HepG2 (cell line): ENCODE measurements at regions not wholly inside any gene's neighbourhood (a gene's known extent, or its start where the extent isn't known, plus 50 kb on each side); places are given as distances from the start of the nearest gene placed in this dataset.
A peak's percentile ranks its signal among the peaks of the same experiment; 100 is the strongest.

ENCODE experiments used
- ATAC-seq: fragments of 200-7000 bp; cut with Tn5 transposase; 3 replicates; pipeline ENCODE4 v1.9.1; 2020; ENCODE audit warnings: mild to moderate bottlenecking, moderate library complexity
- BruUV-seq: library from RNA; stranded (reverse); fragments of 400-500 nt; replicated peaks from 2 replicates; lab custom pipeline; 2021; lab: Mats Ljungman, UMichigan
- CTCF ChIA-PET: fragments of 300-600 bp; formaldehyde crosslinking; extraction: SDS; loops from one replicate; lab custom pipeline; 2021; ENCODE audit warnings: low total read pairs, inconsistent platforms, low intra/inter-chr PET ratio; lab: Yijun Ruan, JAX
- POLR2A ChIA-PET: fragments of 350-600 bp; sonication (Branson Sonifier 250); formaldehyde crosslinking; loops from one replicate; lab custom pipeline; 2020; ENCODE audit warnings: antibody characterized with exemption, inconsistent platforms; lab: Yijun Ruan, JAX
- DNase-seq: peaks from one replicate; pipeline ENCODE4 v3.0.0-alpha.2; 2015; ENCODE audit warnings: low spot score
- FAIRE-seq: peaks from 3 replicates; lab custom pipeline; 2011; peaks lifted over from hg19 to GRCh38; lab: Jason Lieb, UNC
- H2AFZ ChIP-seq: one replicate; pipeline ENCODE4 v1.6.1; 2011; ENCODE audit warnings: low read length, inconsistent platforms
- H3K27ac ChIP-seq: fragments of 300-600 bp; 3 replicates; pipeline ENCODE4 v1.8.0; 2011; ENCODE audit warnings: mixed run types, mild to moderate bottlenecking, mixed read lengths, low read length, inconsistent platforms; ENCODE audit not compliant: insufficient read depth; ENCODE audit errors: extremely low read length
- H3K27me3 ChIP-seq, 2 experiments: fragments of 200-600 bp in 1 of 2; 2 replicates in 1 of 2; 3 replicates in 1 of 2; pipeline versions ENCODE4 v1.6.0 to v1.8.0; 2011; ENCODE audit warnings: low read length in 2 of 2, mild to moderate bottlenecking in 2 of 2, moderate library complexity in 2 of 2, inconsistent platforms in 1 of 2; ENCODE audit not compliant: insufficient read depth in 2 of 2, control insufficient read depth in 1 of 2
- H3K36me3 ChIP-seq, 2 experiments: fragments of 200-600 bp in 1 of 2; replicated peaks in 1 of 2; 2 replicates in 1 of 2; 3 replicates in 1 of 2; pipeline versions ENCODE4 v1.5.1 to v1.8.0; 2011; ENCODE audit warnings: low read length in 2 of 2, inconsistent platforms in 1 of 2; ENCODE audit not compliant: insufficient read depth in 2 of 2, control insufficient read depth in 1 of 2
- H3K4me1 ChIP-seq: 2 replicates; pipeline ENCODE4 v1.5.1; 2012; ENCODE audit warnings: low read length, inconsistent platforms; ENCODE audit not compliant: insufficient read depth
- H3K4me2 ChIP-seq: 2 replicates; pipeline ENCODE4 v1.6.0; 2011; ENCODE audit warnings: low read depth, low read length, inconsistent platforms
- H3K4me3 ChIP-seq, 3 experiments: fragments of 200-600 bp in 1 of 3; sonication (generic), shearing (Covaris generic) in 1 of 3; replicated peaks in 1 of 3; 2 replicates each; pipeline ENCODE4 v1.5.1; 2011 to 2016; ENCODE audit warnings: low read length in 3 of 3, inconsistent platforms in 2 of 3, low read depth in 2 of 3, mild to moderate bottlenecking in 2 of 3, control low read depth in 1 of 3, mixed read lengths in 1 of 3; ENCODE audit not compliant: insufficient read depth in 1 of 3
- H3K79me2 ChIP-seq: one replicate; pipeline ENCODE4 v1.6.1; 2011; ENCODE audit warnings: low read length, inconsistent platforms; ENCODE audit not compliant: insufficient read depth
- H3K9ac ChIP-seq: 2 replicates; pipeline ENCODE4 v1.6.0; 2011; ENCODE audit warnings: mild to moderate bottlenecking, low read depth, low read length, inconsistent platforms; ENCODE audit not compliant: insufficient read depth
- H3K9me3 ChIP-seq: 2 replicates; pipeline ENCODE4 v1.5.1; 2012; ENCODE audit warnings: mild to moderate bottlenecking, low read length
- H4K20me1 ChIP-seq: 2 replicates; pipeline ENCODE4 v1.6.0; 2011; ENCODE audit warnings: inconsistent platforms, mild to moderate bottlenecking, low read length, moderate library complexity; ENCODE audit not compliant: insufficient read depth
- ELF1 ChIP-seq: sonication (generic); formaldehyde crosslinking; IDR thresholded peaks from 2 replicates; pipeline ENCODE4 v1.4.0; 2020; ENCODE audit warnings: missing genetic modification reagents
- FOSL1 ChIP-seq: sonication (generic); formaldehyde crosslinking; IDR thresholded peaks from 2 replicates; pipeline ENCODE4 v1.9.0; 2021; ENCODE audit warnings: missing genetic modification reagents, borderline replicate concordance
- LCORL ChIP-seq, 2 experiments: fragments of 450-650 bp in 1 of 2; sonication (generic) in 1 of 2; formaldehyde crosslinking in 1 of 2; IDR thresholded peaks; 2 replicates each; pipeline versions ENCODE4 v1.5.0 to v1.6.1; 2017 to 2020; ENCODE audit warnings: antibody characterized with exemption in 1 of 2, missing genetic modification reagents in 1 of 2
- ZNF44 ChIP-seq: sonication (generic); formaldehyde crosslinking; IDR thresholded peaks from 2 replicates; pipeline ENCODE4 v1.5.1; 2020; ENCODE audit warnings: mild to moderate bottlenecking, missing genetic modification reagents
- ZNF550 ChIP-seq: sonication (generic); formaldehyde crosslinking; IDR thresholded peaks from 2 replicates; pipeline ENCODE4 v1.4.0; 2020; ENCODE audit warnings: mild to moderate bottlenecking, missing genetic modification reagents, borderline replicate concordance
- ZNF644 ChIP-seq: IDR thresholded peaks from 2 replicates; pipeline ENCODE4 v1.6.1; 2016; ENCODE audit warnings: low read depth
- ZNF780A ChIP-seq: sonication (generic); formaldehyde crosslinking; IDR thresholded peaks from 2 replicates; pipeline ENCODE4 v1.8.0; 2022; ENCODE audit warnings: mild to moderate bottlenecking, missing genetic modification reagents, moderate library complexity
- WGBS: methylation state at CpG from one replicate; pipeline ENCODE4 v1.1.6; 2017; ENCODE audit warnings: low lambda C conversion rate; 5-methylcytosine and 5-hydroxymethylcytosine counted together
- in situ Hi-C: cut with HindIII; loops from 2 replicates; pipeline ENCODE4 v1.10.0; 2017; ENCODE audit warnings: low pct_unique_long_range_greater_than_20kb; ENCODE audit not compliant: extremely low pct_ligation_motif_present
- intact Hi-C: fragments of 100-400 bp; cut with micrococcal nuclease; formaldehyde crosslinking; loops from one replicate; pipeline ENCODE4 v1.10.0; 2022; ENCODE audit not compliant: unreplicated experiment
- TF ChIP-seq, protein P1 (sequence below): sonication (generic); formaldehyde crosslinking; conservative IDR thresholded peaks from 2 replicates; pipeline ENCODE4 v1.8.0; 2022; ENCODE audit warnings: low read depth, missing genetic modification reagents
- TF ChIP-seq, protein P2 (sequence below): IDR thresholded peaks from 2 replicates; pipeline ENCODE4 v1.6.1; 2012; ENCODE audit warnings: low read length, improper control_type of control experiment

DNA sequence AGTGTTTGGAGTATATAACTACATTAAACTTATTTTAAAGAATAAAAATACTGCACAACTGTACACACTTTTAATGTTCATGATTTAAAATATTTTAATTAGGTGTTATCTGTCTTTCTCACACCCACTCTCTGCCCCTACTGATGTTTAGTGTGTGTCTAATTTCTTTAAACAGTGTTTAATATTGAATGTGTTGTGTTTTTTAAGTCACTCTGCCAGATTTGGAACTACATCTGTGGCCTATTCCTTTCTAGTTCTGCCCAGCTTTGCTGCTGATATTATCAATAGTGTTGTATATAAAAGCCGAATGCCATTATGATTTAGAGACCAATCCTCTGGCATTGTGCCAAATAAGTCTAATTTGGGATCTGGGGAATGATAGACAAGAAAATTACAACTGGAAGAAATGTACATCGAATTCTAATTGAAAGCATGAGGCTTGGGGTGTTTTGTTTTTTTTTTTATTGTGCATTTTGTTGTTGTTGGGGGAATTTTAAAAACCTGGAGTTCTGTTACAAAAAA lies 398.0 kb downstream of the CPS1 start:
- Histone ChIP-seq H2AFZ (no peak overlapping the region), H3K79me2 (no peaks in the 10 kb centered on the region), H3K27me3 (no peaks in the 10 kb centered on the region), H3K4me3 (no peak overlapping the region), H3K9ac (no peak overlapping the region), H3K9me3 (no peaks in the 10 kb centered on the region), H3K4me2 (no peak overlapping the region), H3K4me1 (peaks cover 6% of the 10 kb centered on the region; the same call in 1 of the 2 replicates), H3K27ac (no peak overlapping the region), H4K20me1 (no peaks in the 10 kb centered on the region), H3K36me3 (no peaks in the 10 kb centered on the region)
- no TSS peak for BruUV-seq
- 11% methylated on average over 2 of the region's 2 CpGs for WGBS
- in situ Hi-C loops (no loop called here), intact Hi-C loops (no loop called here)
- DNase-seq: no peak
- no peak for ATAC-seq
- FAIRE-seq: no peak
- no peak for TF ChIP-seq ELF1
- TF ChIP-seq ZNF780A: no peak
- peak; percentile 97 for TF ChIP-seq LCORL (IDR thresholded peaks at IDR 0.05)
- TF ChIP-seq LCORL (CRISPR knock-in tag; IDR thresholded peaks at IDR 0.05): no peak
- TF ChIP-seq, protein P1, sequence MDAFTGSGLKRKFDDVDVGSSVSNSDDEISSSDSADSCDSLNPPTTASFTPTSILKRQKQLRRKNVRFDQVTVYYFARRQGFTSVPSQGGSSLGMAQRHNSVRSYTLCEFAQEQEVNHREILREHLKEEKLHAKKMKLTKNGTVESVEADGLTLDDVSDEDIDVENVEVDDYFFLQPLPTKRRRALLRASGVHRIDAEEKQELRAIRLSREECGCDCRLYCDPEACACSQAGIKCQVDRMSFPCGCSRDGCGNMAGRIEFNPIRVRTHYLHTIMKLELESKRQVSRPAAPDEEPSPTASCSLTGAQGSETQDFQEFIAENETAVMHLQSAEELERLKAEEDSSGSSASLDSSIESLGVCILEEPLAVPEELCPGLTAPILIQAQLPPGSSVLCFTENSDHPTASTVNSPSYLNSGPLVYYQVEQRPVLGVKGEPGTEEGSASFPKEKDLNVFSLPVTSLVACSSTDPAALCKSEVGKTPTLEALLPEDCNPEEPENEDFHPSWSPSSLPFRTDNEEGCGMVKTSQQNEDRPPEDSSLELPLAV (CRISPR knock-in tag): no peak
- TF ChIP-seq ZNF550: no peak
- ChIA-PET CTCF (no interaction called here), POLR2A (no interaction called here)

DNA sequence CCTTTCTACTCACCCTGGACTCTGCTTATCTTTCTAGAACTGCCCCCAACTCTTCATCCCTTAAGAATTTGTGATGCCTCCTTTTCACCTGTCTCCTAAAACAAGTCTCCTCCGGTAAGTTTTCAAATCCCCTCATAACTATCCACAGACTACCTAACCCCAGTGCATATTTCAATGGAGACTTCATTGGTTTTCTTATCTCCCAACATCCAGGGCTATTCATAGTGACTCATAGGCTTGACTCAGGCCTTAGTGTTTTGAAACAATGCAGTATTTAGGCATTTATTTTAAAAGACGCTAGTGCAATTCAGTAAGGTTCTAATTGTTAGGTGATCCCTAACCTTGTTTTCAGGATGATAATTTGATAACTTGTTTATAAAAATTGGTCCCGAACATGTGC lies 399.2 kb downstream of the CPS1 start:
- no peak overlapping the region for H3K27ac ChIP-seq
- no peak overlapping the region for H2AFZ ChIP-seq
- ChIA-PET CTCF (no interaction called here), POLR2A (no interaction called here)
- H3K4me2 ChIP-seq: no peak overlapping the region
- H3K27me3 ChIP-seq: no peaks in the 10 kb centered on the region
- intact Hi-C loops: loop anchor here (1.0 kb wide), 1 partner anchor 8 kb away; no protein-coding TSS in a partner anchor
- H3K79me2 ChIP-seq: no peaks in the 10 kb centered on the region
- ATAC-seq (peak; percentile 60; the same call in 2 of the 3 replicates), DNase-seq (peak; percentile 63), FAIRE-seq (no peak)
- H3K9ac ChIP-seq: no peak overlapping the region
- 23% methylated on average over 3 of the region's 3 CpGs for WGBS
- H4K20me1 ChIP-seq: no peaks in the 10 kb centered on the region
- H3K9me3 ChIP-seq: no peaks in the 10 kb centered on the region
- no TSS peak for BruUV-seq
- no peaks in the 10 kb centered on the region for H3K36me3 ChIP-seq
- H3K4me1 ChIP-seq: peaks cover 15% of the 10 kb centered on the region
- H3K4me3 ChIP-seq: no peak overlapping the region
- in situ Hi-C loops: no loop called here
- TF ChIP-seq ZNF644 (CRISPR knock-in tag) (0 out of 2 replicates have a peak, but pooled peaks have one; percentile 56), ZNF44 (no peak), FOSL1 (0 out of 2 replicates have a peak, but pooled peaks have one; percentile 34)
- TF ChIP-seq, protein P2, sequence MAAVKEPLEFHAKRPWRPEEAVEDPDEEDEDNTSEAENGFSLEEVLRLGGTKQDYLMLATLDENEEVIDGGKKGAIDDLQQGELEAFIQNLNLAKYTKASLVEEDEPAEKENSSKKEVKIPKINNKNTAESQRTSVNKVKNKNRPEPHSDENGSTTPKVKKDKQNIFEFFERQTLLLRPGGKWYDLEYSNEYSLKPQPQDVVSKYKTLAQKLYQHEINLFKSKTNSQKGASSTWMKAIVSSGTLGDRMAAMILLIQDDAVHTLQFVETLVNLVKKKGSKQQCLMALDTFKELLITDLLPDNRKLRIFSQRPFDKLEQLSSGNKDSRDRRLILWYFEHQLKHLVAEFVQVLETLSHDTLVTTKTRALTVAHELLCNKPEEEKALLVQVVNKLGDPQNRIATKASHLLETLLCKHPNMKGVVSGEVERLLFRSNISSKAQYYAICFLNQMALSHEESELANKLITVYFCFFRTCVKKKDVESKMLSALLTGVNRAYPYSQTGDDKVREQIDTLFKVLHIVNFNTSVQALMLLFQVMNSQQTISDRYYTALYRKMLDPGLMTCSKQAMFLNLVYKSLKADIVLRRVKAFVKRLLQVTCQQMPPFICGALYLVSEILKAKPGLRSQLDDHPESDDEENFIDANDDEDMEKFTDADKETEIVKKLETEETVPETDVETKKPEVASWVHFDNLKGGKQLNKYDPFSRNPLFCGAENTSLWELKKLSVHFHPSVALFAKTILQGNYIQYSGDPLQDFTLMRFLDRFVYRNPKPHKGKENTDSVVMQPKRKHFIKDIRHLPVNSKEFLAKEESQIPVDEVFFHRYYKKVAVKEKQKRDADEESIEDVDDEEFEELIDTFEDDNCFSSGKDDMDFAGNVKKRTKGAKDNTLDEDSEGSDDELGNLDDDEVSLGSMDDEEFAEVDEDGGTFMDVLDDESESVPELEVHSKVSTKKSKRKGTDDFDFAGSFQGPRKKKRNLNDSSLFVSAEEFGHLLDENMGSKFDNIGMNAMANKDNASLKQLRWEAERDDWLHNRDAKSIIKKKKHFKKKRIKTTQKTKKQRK: no peak
